HG03575 (cell line): ENCODE measurements at regions not wholly inside any gene's neighbourhood (a gene's known extent, or its start where the extent isn't known, plus 50 kb on each side); places are given as distances from the start of the nearest gene placed in this dataset.
"Not testable (repeated sequence)": the region's sequence is repeated elsewhere in the genome, so short reads cannot be mapped to it uniquely, and the experiment has no call there.

Experiments
- ATAC-seq: cut with Tn5 transposase; IDR thresholded peaks from one replicate; pipeline ENCODE4 v1.9.1; 2021; ENCODE audit not compliant: unreplicated experiment, insufficient number of reproducible peaks, low FRiP score; ENCODE audit errors: extremely low read depth

DNA sequence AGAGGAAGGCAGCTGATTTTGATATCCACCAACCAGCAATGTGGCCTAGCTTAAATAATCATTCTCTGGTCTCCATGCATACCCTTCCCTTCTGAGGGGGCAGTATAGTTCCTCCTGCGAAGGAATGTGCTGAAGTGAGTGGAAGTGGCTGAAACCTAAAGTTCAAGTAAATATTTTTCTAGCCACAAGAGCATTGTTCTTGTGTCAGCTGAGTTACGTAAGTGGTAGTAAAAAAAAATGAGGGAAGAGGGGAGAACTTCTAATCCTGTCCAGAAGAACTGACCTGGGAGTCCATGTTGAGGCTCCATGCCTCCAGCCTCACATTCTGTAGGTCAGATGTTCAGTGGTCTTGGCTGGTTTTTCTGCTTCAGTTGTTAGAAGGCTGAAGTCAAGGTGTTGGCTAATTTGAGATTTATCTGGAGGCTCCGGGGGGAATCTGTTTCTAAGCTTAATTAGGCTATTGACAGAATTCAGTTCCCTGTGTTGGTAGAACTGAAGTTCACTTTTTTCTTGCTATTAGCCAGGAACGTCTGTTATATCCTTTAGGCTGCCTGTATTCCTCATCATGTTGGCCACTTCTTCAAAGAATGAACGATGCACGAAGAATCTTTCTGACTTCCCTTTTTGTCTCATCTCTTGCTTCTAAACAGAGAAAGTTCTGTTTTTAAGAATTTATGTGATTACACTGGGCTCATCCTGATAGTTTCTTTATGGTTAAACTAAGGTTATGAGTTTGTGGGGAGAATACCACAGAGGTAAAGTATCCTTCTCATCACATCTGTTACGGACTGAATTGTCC is 207.1 kb upstream of the PRSS16 start:
- ATAC-seq = no peak

GRCh38 chr6:27043244-27043643 is 204.3 kb upstream of the PRSS16 start:
- ATAC-seq = no peak

GRCh38 chr6:27045131-27045530 is 202.4 kb upstream of the PRSS16 start:
- ATAC-seq = not testable (repeated sequence)

- ATAC-seq = not testable (repeated sequence)
Observed at GRCh38 chr6:27047725-27048124, 199.8 kb upstream of the PRSS16 start.

DNA sequence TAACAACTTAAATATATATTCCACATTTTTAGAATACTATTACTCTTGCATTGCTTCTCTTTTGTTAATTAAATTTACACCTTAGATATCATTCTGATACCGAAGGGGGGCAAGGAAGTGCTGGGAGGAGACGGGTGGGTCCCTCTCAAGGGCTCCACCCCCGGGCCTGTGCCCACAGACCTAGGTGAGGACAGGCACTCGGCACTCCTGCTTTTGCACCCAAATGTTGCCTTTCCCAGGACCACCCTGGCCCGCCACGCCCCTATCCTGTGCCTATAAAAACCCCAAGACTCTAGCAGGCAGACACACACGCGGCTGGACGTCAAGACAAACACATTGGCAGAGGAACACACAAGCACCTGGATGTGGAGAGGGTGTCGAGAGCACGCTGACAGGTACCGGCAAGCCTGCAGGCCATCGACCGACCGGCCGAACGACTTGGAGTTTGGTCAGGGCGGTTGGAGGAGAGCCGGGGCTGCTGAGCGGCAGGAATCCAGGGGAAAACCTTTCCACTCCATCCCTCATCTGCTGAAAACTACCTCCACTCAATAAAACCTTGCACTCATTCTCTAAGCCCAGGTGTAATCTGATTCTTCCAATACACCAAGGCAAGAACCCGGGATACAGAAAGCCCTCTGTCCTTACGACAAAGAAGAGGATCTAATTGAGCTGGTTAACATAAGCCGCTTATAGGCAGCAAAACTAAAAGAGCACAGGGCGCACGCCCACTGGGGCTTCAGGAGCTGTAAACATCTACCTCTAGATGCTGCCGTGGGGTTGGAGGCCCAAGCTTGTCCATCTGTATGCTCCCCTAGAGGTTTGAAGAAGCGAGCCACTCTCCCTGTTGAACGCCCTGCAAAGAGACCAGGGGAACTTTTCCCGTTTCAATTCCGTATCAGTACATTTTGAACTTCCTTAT is 197.4 kb upstream of the PRSS16 start:
- no peak for ATAC-seq

DNA sequence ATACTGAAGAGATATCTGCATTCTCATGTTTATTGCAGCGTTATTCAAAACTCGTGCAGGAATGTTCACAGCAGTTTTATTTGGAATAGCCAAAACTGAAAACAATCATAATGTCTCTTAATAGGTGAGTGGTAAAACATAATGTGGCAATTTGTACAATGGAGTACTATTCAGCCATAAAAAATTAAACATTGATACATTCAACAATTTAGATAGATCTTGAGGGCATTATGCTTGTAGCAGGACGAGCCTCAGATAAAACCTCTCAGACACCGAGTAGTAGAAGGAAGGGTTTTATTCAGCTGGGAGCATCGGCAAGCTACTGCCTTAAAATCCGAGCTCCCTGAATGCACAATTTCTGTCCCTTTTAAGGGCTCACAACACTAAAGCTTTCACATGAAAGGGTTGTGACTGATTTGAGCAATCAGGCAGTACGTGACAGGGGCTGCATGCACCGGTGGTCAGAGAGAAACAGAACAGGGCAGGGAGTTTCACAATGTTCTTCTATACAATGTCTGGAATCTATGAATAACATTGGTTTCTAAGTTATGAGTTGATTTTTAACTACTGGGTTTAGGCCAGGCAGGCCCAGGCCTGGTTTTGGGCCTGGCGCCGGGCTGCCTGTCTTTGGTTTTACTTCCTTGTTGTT is 195.3 kb upstream of the PRSS16 start:
- not testable (repeated sequence) for ATAC-seq

DNA sequence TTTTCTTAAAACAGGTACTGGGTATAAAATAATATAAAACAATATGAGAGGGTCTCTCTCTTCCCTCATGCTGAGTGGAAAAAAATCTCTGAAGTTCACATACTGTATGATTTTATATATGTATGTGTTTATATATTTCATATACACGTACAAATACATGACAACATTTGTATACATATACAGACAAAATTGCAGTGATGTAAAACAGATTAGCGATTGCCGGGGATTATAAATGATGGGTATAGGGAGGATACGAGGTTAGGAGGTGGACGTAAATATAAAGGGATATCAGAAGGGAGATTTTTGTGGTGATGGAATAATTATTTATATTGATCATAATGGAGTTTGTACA is 194.8 kb upstream of the PRSS16 start:
- ATAC-seq = no peak

DNA sequence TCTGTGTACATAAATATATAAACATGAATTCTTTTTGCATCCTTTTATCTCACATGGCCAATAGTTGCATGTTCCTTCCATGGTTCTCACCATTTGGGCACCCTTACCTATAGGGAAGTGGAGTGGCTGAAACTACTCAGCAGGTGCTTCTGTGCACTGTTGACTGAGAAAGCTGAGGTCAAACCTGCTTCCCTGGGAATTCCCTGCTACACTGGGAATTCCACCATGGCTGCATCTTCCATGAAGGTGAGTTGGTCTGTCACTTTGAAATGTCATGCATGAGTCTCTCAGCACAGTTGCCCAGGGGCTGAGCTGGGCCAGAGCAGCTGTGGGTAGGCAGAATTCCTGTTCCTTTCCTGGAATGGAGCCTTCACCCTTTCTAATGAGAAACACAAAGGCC is 193.8 kb upstream of the PRSS16 start:
- ATAC-seq = no peak

DNA sequence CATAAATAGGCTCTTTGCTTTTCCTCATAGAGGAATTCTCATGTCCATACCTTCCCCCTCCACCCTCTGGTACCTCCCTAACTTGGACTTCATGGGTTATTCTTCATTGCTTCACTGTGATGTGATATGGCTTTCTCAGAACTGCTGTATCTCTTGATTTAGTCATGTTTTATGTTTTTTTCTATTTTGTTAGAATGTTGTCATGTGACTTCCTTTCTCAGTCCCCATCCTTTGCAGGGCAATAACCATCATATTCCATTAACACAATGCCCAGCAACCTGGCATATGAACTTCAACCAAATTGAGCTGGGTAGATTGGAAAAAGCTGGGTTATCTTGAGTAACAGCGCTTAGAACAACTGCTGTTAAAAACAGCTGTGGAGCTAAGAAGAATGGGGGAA is 190.9 kb upstream of the PRSS16 start:
- ATAC-seq = no peak

GRCh38 chr6:27059621-27060425 is 187.7 kb upstream of the PRSS16 start:
- ATAC-seq = no peak

DNA sequence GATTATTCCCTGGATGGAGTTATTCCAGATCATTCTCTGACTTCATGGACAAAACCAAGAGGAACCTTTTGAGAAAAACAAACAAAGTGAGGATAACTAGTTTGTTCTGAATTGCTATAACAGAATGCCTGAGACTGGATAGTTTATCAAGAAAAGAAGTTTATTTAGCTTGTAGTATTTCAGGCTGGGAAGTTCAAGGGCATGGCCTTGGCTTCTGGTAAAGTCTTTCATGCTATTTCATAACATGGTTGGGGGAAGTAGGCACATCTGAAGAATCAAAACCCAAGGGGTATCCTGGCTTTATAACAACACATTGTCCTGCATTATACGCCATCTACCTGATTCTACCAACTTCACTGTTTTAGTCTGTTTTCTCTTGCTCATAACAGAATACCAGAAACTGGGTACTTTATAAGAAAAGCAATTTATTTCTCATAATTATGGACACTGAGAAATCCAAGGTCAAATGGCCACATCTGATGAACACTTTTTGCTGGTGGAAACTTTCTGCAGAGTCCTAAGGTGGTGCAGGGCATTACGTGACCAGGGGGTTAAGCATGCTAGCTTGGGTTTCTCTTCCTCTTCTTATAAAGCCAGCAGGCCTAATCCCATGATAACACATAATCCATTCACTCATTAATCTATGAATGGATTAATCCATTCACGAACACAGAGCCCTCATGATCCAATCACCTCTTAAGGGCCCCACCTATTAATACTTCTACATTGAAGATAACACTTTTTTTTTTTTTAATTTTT is 186.1 kb upstream of the PRSS16 start:
- no peak for ATAC-seq

GRCh38 chr6:27062755-27063154 is 184.7 kb upstream of the PRSS16 start:
- ATAC-seq = no peak

DNA sequence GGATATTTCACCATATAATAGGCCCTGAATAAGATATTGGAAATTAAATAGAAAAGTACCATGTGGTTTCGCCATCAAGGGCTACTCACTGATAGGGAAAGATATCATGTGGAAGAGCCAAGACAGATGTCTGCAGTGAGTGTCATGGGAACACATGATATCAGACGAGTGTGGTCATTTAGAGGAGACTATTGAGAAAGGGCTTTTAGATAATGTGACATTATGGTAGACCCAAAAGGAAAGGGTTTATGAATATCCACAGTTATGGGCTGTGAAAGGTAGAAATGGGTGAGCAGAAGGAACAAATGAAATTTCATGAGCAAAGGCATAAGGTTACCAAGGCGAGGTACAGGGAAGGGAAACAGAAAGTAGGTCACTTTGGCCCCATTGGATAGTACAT is 182.3 kb upstream of the PRSS16 start:
- no peak for ATAC-seq

GRCh38 chr6:27066381-27066780 is 181.1 kb upstream of the PRSS16 start:
- ATAC-seq = no peak

GRCh38 chr6:27066802-27067201 is 180.7 kb upstream of the PRSS16 start:
- no peak for ATAC-seq

DNA sequence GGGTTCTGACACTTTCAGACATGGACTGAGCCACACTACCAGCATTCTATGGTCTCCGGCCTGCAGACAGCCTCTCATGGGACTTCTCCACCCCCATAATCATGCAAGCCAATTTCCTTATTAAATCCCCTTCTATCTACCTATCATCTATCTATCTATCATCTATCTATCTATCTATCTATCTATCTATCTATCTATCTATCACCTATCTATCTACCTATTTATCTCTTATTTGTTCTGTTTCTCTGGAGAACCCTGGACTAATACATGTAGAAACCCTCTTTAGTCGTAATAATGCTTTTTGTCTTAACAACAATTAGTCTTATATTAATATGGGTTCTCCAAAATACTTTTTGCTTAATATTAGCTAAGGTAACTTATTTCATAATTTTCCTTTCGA is 174.1 kb upstream of the PRSS16 start:
- no peak for ATAC-seq

GRCh38 chr6:27076116-27076515 is 171.4 kb upstream of the PRSS16 start:
- no peak for ATAC-seq

DNA sequence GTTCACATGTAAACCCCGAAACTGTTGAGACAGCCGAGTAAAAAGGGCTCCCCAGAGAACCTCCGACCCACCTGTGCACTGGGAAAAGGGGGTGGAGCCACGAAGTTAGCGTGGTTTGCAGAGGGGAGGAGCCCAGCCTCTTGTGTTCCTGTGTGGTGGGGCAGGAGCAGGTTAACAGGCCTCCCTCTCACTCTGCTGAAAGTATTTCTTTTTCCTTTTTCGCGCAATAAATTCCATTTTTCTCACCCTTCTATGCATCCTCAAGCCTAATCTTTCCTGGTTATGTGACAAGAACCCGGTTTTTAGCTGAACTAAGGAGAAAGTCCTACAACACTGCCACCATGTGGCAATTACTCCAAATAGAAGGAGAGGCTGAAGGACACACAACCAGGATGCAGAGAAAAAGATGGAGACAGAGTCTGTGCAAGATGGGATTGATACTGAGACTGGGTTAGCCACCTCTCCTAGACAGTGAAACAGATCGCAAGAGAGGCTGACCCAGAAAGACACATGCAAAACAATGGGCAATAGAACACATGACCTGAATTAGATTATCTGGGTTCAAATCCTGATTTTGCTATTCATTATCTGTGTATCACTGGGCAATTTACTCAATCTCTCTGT is 168.7 kb upstream of the PRSS16 start:
- ATAC-seq = no peak
